ENCODE measurements at regions not wholly inside any gene's neighbourhood (a gene's known extent, or its start where the extent isn't known, plus 50 kb on each side); places are given as distances from the start of the nearest gene placed in this dataset.

DNA sequence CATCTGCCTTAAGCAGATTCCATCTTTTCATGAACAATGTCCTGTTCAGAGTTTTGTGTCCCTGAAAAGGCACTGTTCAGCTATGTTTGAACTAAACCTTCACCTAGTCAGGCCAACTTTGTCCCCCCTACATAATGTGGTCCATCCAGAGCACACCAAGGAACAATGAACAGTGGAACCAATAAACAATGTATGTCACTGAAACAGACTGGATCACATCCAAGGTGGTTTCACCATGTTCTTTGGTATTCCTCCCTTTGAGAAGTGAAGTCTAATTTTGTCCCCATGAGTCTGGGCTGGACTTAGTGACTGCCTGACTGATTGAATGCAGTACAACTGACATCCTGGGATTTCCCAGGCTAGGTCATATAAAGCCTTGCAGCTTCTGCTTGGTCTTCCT, 174.5 kb downstream of the SLC24A2 start:
- POLR2A ChIA-PET, result no interaction called here
- CTCF ChIA-PET, result no interaction called here

DNA sequence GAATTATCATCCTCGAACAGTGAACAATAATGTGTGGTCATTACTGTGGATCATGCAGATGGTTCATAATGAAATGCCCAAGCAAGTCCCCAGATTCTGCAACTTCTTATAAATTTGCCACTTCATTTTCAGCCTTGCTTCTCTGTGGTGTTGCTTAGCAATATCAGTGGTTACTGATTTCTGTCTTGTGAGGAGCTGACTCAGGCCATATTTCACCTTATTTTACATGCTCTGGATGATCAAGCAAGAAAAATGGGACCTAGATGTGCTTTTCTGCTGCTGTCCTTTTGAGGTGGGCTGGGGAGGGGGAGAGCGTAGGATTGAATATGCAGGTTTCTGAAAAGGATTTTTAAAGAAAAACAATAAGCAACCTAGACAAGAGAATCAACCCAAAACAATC, 188.3 kb downstream of the SLC24A2 start:
- ChIA-PET CTCF (no interaction called here), POLR2A (no interaction called here)

DNA sequence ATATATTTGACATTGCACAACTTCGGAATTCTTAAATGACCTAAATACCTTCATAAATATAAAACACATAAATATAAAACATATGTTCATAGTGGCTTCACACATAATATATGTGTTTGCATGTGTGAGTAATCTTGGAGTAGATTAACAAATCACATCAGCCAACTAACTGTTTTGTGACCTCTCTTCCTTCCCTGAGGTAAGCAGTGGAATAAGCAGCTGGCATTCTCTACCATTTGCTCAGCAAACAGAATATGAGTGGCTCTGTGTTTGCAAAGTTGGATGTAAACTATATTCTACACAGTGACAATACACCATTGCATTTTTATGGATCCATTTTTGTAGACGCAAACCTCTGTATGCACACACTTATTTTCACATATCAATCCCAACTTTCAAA, 189.9 kb downstream of the ACER2 start:
- CTCF ChIA-PET, result no interaction called here
- POLR2A ChIA-PET, result no interaction called here

- POLR2A ChIA-PET, result no interaction called here
- CTCF ChIA-PET, result no interaction called here
Measured at GRCh38 chr9:19597176-19597575, 188.4 kb downstream of the ACER2 start.

DNA sequence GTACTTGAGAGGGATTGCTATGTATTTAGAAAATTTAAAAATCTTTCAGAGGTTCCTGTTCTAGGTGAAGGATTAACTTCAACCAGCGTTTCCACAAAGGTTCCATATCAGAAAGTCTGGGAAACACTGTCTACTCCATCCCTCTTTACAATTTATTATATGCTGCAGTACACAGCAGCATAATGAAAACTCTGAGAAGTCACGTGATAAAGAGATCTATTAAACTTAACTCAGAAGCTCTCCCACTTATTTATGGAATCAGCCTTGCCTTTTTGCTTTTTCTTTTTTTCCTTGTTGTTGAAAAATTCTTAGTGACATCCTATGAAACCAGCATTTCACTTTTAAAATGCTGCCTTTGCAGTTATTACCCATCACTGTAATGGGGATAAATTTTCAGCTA, 186.2 kb downstream of the ACER2 start:
- POLR2A ChIA-PET, result no interaction called here
- CTCF ChIA-PET, result no interaction called here

DNA sequence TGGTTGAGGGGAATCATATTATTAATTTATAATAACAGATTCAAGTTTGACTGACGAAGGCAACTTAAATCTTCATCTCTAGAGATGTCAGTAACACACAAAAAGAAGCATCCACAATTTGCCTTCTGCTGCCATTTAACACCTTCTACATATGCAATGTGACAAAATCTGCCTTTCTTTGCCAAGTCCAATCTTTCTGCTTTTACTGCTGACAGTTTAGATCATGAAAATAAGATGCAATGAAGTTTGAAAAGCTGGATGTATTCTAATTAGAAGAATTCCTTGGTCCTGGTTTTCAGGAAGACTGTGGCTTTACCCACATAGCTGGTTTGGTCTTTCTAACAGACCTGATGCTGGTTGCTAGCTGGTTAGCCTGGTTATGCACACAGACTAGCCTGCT, 178.9 kb downstream of the ACER2 start:
- ChIA-PET POLR2A (no interaction called here), CTCF (no interaction called here)

GRCh38 chr9:19583890-19584289, 175.1 kb downstream of the ACER2 start:
- ChIA-PET POLR2A (no interaction called here), CTCF (no interaction called here)

DNA sequence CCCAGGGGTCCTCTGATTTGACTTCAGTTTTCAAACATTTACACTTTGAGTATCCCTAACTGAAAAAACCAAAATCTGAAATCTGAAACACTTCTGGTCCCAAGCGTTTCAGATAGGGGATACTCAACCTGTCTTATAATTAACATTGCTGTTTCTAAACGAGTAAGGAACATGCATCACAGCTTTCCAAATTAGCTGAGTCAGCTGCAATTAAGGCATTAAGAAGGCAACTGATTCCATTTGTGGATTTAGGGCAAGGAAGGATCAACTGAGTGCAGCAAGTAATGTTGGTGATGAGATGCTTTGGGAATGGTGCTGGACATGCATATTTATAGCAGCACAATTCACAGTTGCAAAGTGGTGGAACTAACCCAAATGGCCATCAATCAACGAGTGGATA, 168.6 kb downstream of the ACER2 start:
- POLR2A ChIA-PET, result no interaction called here
- CTCF ChIA-PET, result interaction anchor here (0.6 kb wide), 1 partner anchor 268 kb away, joined by 3 read pairs; no protein-coding TSS in a partner anchor

DNA sequence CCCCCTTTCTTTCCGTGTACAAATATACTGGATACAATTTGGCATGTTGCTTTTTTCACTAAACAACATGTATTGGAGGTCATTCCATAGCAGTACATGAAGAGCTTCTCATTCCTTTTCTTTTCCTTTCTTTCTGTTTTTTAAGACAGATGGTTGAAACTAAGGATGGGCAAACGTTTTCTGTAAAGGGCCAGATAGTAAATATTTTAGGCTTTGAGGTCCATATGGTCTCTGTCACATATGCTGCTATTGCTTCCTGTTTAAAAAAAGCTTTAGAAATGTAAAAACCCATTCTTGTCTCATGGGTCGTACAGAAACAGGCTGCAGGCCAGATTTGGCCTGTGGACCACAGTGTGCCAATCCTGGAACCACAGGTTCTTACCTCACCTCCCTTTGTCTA, 160.1 kb downstream of the ACER2 start:
- POLR2A ChIA-PET, result no interaction called here
- CTCF ChIA-PET, result no interaction called here

GRCh38 chr9:19564396-19565061, 155.7 kb downstream of the ACER2 start:
- ChIA-PET CTCF (no interaction called here), POLR2A (no interaction called here)

DNA sequence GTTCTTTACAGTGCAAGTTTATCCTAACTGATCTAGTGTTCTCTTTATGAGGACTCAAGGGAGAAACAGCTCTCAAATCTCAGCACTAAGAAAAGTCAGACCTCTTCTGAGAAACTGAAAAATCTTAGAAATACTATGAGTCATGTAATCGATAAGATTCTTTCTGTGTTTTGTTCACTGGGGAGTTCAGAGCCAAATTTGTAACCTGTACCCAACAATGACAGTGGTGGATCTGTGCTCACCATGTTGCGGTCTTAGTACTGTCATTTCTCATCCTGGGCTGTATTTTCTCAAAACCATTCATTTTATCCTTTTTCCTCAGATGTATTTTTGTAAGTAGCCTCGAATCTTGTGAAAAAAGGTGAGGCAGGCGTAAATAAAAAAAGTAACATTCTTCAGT, 146.4 kb downstream of the ACER2 start:
- ChIA-PET POLR2A (no interaction called here), CTCF (no interaction called here)

GRCh38 chr9:19554529-19554928, 145.7 kb downstream of the ACER2 start:
- CTCF ChIA-PET, result no interaction called here
- POLR2A ChIA-PET, result no interaction called here

DNA sequence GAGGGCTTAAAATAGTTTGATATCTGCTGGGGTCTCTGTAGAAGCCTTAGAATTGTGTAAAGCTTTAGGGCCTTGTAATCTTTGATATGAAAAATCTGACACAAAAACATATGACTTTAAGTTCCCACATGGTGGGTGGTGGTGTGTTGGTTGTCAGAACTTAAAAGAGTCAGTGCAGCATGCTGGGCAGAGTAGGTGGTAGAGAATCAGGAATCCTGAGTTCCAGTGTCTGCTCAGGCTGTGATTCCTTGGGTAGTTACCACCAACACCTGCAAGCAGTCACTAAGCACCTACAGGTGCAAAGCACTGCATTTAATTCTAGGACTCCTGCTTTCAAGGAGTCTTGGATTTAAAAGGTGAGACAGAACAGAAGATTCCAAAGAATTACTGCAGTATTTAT, 144.6 kb downstream of the ACER2 start:
- ChIA-PET POLR2A (no interaction called here), CTCF (no interaction called here)

DNA sequence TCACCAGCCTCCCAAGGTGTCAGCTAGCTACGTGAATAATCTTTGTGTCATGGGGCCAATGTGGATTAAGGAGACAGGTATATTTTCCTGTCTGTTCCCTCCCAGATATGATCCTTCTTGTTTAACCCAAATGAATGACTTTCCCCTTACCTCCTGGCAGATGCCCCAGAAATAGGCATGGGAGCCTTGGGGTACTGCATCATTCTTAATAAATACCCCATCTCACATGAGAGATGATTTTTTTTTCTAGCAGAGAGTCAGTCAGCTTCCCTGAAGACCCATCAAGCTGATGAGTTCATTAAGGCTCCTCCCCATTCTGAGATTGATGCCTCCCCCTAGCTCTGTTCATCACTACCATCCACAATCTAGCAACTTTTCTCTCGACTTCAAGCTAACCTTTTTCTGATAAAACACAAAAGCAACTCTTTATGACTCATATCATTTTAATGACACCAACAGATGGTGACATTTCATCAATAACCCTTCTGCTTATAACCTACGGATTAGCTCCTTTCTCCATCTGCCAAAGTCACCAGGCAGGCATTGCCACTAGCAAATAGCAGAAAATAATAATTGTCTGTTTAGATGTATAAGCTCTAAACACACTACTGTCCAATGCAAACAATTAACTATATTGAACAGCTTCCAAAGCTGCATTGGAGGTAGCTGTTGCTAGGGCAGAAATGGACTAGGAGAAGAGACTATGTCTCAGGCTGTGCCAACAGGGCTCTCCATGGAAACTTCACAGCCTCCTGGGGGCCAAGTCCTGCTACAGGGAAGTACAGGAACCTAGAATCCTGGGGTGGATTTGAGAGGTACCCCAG, 143.7 kb downstream of the ACER2 start:
- ChIA-PET POLR2A (no interaction called here), CTCF (no interaction called here)

- POLR2A ChIA-PET, result no interaction called here
- CTCF ChIA-PET, result no interaction called here
Measured at GRCh38 chr9:19551124-19551929, 142.5 kb downstream of the ACER2 start.

DNA sequence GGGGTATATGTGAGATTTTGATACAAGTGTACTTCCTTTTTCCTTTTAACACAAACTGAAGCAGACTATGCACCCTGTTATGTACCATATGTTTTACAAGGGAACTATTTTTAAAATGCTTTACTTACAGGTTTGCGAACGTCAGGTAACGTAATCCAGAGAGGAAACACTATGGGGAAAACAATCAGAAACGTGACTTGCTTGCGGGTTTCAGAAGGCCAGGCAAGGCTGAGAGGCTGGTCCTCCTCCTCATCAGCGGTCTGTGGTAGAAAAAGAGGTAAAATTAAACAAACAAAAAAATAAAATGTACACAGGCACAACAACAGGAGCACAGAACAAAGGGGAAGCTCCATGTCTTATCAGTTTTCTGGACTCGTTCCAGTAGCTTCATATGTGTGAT, 141.2 kb downstream of the ACER2 start:
- POLR2A ChIA-PET, result no interaction called here
- CTCF ChIA-PET, result no interaction called here

DNA sequence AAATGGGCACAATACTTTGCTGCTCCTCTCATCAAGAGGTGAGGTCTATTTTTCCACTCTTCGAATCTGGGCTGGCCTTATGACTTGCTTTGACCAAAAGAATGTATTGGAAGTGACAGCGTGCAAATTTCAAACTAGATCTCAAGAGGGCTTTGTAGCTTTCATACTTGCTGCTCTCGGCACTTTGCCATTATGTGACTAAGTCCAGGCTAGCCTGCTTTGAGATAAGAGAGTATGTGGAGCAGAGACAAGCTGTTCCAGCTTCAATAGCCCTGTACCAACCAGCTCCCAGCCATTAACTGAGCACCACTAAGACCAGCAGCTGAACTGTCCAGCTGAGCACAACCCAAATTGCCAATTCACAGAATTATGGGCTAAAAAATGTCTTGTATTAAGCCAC, 124.6 kb downstream of the ACER2 start:
- CTCF ChIA-PET, result interaction anchor here (1.0 kb wide), 1 partner anchor 69 kb away, joined by 3 read pairs; no protein-coding TSS in a partner anchor
- POLR2A ChIA-PET, result no interaction called here

DNA sequence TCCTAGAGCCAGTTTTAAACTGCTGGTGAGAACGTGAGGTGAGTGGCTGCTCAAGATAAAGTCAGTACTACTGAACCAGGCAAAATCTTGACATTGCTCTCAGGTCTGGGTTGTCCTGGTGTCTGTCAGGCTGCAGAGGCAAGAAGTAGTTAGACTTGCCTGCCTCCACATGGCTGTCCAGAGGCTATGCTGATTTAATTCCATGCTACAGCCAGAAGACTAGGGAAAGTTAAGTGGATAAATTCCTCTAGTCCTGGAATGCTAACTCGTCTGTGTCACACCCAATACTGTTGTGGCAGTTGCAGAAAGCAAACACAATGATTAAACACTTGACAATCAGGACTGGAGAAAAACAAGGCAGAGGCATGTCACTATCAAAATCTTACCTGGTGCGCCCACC, 118.9 kb downstream of the ACER2 start:
- CTCF ChIA-PET, result no interaction called here

DNA sequence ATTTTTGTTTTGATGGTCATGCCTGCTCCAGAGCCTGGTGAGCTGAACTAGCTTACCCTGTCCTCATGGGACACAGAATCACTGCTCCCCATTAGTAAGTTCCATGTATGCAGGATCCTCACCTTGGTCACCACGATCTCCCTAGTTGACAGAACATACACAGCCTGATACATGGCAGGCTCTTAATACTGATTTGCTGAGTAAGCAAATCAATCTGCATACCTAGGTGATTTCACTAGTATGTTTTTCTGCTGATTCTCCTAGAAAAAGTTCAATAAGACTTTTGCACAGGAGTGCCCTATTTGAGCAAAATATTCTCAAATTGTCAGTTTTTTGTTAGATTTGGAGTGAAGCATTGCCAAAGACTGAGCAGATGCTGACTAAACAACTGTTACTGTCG, 113.7 kb downstream of the ACER2 start:
- CTCF ChIA-PET, result no interaction called here
- POLR2A ChIA-PET, result interaction anchor here (0.7 kb wide), 1 partner anchor 713 kb away, joined by 3 read pairs; no protein-coding TSS in a partner anchor

More for the DNA sequence above, 118.9 kb downstream of the ACER2 start:
- POLR2A ChIA-PET, result no interaction called here

- CTCF ChIA-PET, result no interaction called here
- POLR2A ChIA-PET, result no interaction called here
Measured at GRCh38 chr9:19521205-19521604, 112.4 kb downstream of the ACER2 start.
